ENCODE measurements at regions not wholly inside any gene's neighbourhood (a gene's known extent, or its start where the extent isn't known, plus 50 kb on each side); places are given as distances from the start of the nearest gene placed in this dataset.

GRCh38 chr2:220337611-220338440 lies 710.4 kb downstream of the SLC4A3 start:
- Mint-ChIP-seq H3K4me3 (ENCODE audit: low read depth) (no peak overlapping the region), H3K9me3 (ENCODE audit: low read depth) (peaks cover 5% of the 10 kb centered on the region), H3K4me1 (ENCODE audit: low read depth) (peaks cover 3% of the 10 kb centered on the region), H3K27ac (no peak overlapping the region), H3K36me3 (ENCODE audit: insufficient read depth) (no peaks in the 10 kb centered on the region), H3K27me3 (no peaks in the 10 kb centered on the region)
- DNase-seq (ENCODE audit: low spot score, unreplicated experiment) = no peak
- TF ChIP-seq CTCF (IDR thresholded peaks at IDR 0.05; ENCODE audit: unreplicated experiment) = no peak

- Mint-ChIP-seq H3K9me3 (ENCODE audit: low read depth) (no peaks in the 10 kb centered on the region), H3K4me1 (ENCODE audit: low read depth) (peaks cover 3% of the 10 kb centered on the region), H3K36me3 (ENCODE audit: insufficient read depth) (no peaks in the 10 kb centered on the region), H3K27ac (no peak overlapping the region), H3K27me3 (peaks cover 3% of the 10 kb centered on the region), H3K4me3 (ENCODE audit: low read depth) (no peak overlapping the region)
- TF ChIP-seq CTCF (IDR thresholded peaks at IDR 0.05; ENCODE audit: unreplicated experiment) = no peak
- no peak for DNase-seq (ENCODE audit: low spot score, unreplicated experiment)
Measured at GRCh38 chr2:220341014-220341413, 713.6 kb downstream of the SLC4A3 start.

- no peak overlapping the region for H3K4me3 Mint-ChIP-seq (ENCODE audit: low read depth)
- H3K4me1 Mint-ChIP-seq (ENCODE audit: low read depth) = no peaks in the 10 kb centered on the region
- no peak overlapping the region for H3K27ac Mint-ChIP-seq
- no peak for DNase-seq (ENCODE audit: low spot score, unreplicated experiment)
- no peaks in the 10 kb centered on the region for H3K36me3 Mint-ChIP-seq (ENCODE audit: insufficient read depth)
- H3K27me3 Mint-ChIP-seq = peaks cover 3% of the 10 kb centered on the region
- no peak for TF ChIP-seq CTCF (IDR thresholded peaks at IDR 0.05; ENCODE audit: unreplicated experiment)
- H3K9me3 Mint-ChIP-seq (ENCODE audit: low read depth) = no peaks in the 10 kb centered on the region
Measured at GRCh38 chr2:220346919-220347318, 719.5 kb downstream of the SLC4A3 start.

- no peak for TF ChIP-seq CTCF (IDR thresholded peaks at IDR 0.05; ENCODE audit: unreplicated experiment)
- H3K4me1 Mint-ChIP-seq (ENCODE audit: low read depth) = no peaks in the 10 kb centered on the region
- peaks cover 3% of the 10 kb centered on the region for H3K27me3 Mint-ChIP-seq
- H3K9me3 Mint-ChIP-seq (ENCODE audit: low read depth) = no peaks in the 10 kb centered on the region
- H3K36me3 Mint-ChIP-seq (ENCODE audit: insufficient read depth) = no peaks in the 10 kb centered on the region
- H3K27ac Mint-ChIP-seq = no peak overlapping the region
- no peak for DNase-seq (ENCODE audit: low spot score, unreplicated experiment)
- H3K4me3 Mint-ChIP-seq (ENCODE audit: low read depth) = no peak overlapping the region
Measured at GRCh38 chr2:220347626-220348025, 720.2 kb downstream of the SLC4A3 start.

GRCh38 chr2:220348206-220348605 lies 720.8 kb downstream of the SLC4A3 start:
- no peak overlapping the region for H3K4me3 Mint-ChIP-seq (ENCODE audit: low read depth)
- no peak overlapping the region for H3K27ac Mint-ChIP-seq
- H3K4me1 Mint-ChIP-seq (ENCODE audit: low read depth) = no peaks in the 10 kb centered on the region
- no peak for TF ChIP-seq CTCF (IDR thresholded peaks at IDR 0.05; ENCODE audit: unreplicated experiment)
- H3K36me3 Mint-ChIP-seq (ENCODE audit: insufficient read depth) = no peaks in the 10 kb centered on the region
- DNase-seq (ENCODE audit: low spot score, unreplicated experiment) = no peak
- peaks cover 3% of the 10 kb centered on the region for H3K27me3 Mint-ChIP-seq
- no peaks in the 10 kb centered on the region for H3K9me3 Mint-ChIP-seq (ENCODE audit: low read depth)
